ENCODE measurements at regions not wholly inside any gene's neighbourhood (a gene's known extent, or its start where the extent isn't known, plus 50 kb on each side); places are given as distances from the start of the nearest gene placed in this dataset.

DNA sequence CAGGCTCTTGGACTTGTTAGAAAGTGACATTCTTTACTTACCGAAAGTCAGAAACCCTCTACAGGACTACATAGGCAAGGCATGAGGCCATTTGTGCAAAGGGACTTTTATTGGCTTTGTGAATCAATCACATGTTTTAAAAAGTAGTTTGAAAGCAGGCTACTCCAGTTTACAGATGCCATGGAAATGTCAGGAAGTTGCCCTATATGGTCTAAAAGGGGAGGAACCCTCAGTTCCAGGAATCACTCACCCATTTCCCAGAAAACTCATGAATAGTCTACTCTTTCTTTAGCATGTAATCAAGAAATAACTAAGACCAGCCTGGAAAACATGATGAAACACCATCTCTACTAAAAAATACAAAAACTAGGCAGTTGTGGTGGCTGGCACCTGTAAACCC, 51.0 kb upstream of the MKRN3 start:
- TF ChIP-seq EGR1 (IDR thresholded peaks at IDR 0.05; ENCODE audit: low read depth) = no peak
- no peak for TF ChIP-seq SIN3A (IDR thresholded peaks at IDR 0.05; ENCODE audit: low read depth)
- TF ChIP-seq EZH2phosphoT487 (IDR thresholded peaks at IDR 0.05; ENCODE audit: borderline replicate concordance) = no peak
- no peak for TF ChIP-seq SP1 (IDR thresholded peaks at IDR 0.05; ENCODE audit: low read depth)
- TF ChIP-seq POLR2A (IDR thresholded peaks at IDR 0.05; ENCODE audit: borderline replicate concordance, extremely low read depth, insufficient read depth, insufficient read length) = no peak
- no peak for TF ChIP-seq POLR2AphosphoS5 (IDR thresholded peaks at IDR 0.05; ENCODE audit: low read depth, low read length)
- TF ChIP-seq CTCF (IDR thresholded peaks at IDR 0.05 in 2 of 3, conservative IDR thresholded peaks at IDR 0.05 in 1 of 3; ENCODE audit: borderline replicate concordance in 1 of 3, insufficient read depth in 1 of 3, low read depth in 2 of 3, low read length in 2 of 3) = no peak
- no peak for TF ChIP-seq CEBPB (IDR thresholded peaks at IDR 0.05; ENCODE audit: low read depth)
- TF ChIP-seq FOSL1 (IDR thresholded peaks at IDR 0.05; ENCODE audit: low read depth) = no peak
- no peak for TF ChIP-seq ZNF274 (IDR thresholded peaks at IDR 0.05; ENCODE audit: low read depth, low read length)
- TF ChIP-seq RAD21 (IDR thresholded peaks at IDR 0.05; ENCODE audit: low read depth) = no peak
- no peak for TF ChIP-seq EZH2 (IDR thresholded peaks at IDR 0.05)
- TF ChIP-seq, protein P1, sequence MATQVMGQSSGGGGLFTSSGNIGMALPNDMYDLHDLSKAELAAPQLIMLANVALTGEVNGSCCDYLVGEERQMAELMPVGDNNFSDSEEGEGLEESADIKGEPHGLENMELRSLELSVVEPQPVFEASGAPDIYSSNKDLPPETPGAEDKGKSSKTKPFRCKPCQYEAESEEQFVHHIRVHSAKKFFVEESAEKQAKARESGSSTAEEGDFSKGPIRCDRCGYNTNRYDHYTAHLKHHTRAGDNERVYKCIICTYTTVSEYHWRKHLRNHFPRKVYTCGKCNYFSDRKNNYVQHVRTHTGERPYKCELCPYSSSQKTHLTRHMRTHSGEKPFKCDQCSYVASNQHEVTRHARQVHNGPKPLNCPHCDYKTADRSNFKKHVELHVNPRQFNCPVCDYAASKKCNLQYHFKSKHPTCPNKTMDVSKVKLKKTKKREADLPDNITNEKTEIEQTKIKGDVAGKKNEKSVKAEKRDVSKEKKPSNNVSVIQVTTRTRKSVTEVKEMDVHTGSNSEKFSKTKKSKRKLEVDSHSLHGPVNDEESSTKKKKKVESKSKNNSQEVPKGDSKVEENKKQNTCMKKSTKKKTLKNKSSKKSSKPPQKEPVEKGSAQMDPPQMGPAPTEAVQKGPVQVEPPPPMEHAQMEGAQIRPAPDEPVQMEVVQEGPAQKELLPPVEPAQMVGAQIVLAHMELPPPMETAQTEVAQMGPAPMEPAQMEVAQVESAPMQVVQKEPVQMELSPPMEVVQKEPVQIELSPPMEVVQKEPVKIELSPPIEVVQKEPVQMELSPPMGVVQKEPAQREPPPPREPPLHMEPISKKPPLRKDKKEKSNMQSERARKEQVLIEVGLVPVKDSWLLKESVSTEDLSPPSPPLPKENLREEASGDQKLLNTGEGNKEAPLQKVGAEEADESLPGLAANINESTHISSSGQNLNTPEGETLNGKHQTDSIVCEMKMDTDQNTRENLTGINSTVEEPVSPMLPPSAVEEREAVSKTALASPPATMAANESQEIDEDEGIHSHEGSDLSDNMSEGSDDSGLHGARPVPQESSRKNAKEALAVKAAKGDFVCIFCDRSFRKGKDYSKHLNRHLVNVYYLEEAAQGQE (IDR thresholded peaks at IDR 0.05; ENCODE audit: low read depth) = no peak

Measured in HCT116 (cell line).